Esophagus squamous epithelium (tissue), 4 donors: ENCODE measurements at regions not wholly inside any gene's neighbourhood (a gene's known extent, or its start where the extent isn't known, plus 50 kb on each side); places are given as distances from the start of the nearest gene placed in this dataset.
"Not testable (repeated sequence)": the region's sequence is repeated elsewhere in the genome, so short reads cannot be mapped to it uniquely, and the experiment has no call there.

Experiments used
- CTCF ChIP-seq, 6 experiments: fragments of 450-650 bp in 4 of 6; fragments of 200-600 bp in 2 of 6; sonication (generic) in 2 of 6; IDR thresholded peaks; one replicate each; pipeline ENCODE4 v1.5.1; 2016 to 2019; ENCODE audit warnings: antibody characterized with exemption in 6 of 6, mild to moderate bottlenecking in 4 of 6, moderate library complexity in 4 of 6
- POLR2A ChIP-seq, 4 donors: fragments of 450-650 bp; IDR thresholded peaks; one replicate each; pipeline ENCODE4 v1.6.1; 2017; ENCODE audit warnings: antibody characterized with exemption in 4 of 4, mild to moderate bottlenecking in 4 of 4, moderate library complexity in 3 of 4

GRCh38 chr20:29496767-29497166 lies 1760.7 kb upstream of the DEFB115 start:
- not testable (repeated sequence) for TF ChIP-seq CTCF, POLR2A (IDR thresholded peaks at IDR 0.05)
